Left renal pelvis (tissue), 4 donors: ENCODE measurements at regions not wholly inside any gene's neighbourhood (a gene's known extent, or its start where the extent isn't known, plus 50 kb on each side); places are given as distances from the start of the nearest gene placed in this dataset.

Source experiments
- DNase-seq, 4 donors: peaks; one replicate each; pipeline ENCODE4 v3.0.0-alpha.2; 2013; ENCODE audit warnings: low read depth in 4 of 4, low spot score in 3 of 4

DNA sequence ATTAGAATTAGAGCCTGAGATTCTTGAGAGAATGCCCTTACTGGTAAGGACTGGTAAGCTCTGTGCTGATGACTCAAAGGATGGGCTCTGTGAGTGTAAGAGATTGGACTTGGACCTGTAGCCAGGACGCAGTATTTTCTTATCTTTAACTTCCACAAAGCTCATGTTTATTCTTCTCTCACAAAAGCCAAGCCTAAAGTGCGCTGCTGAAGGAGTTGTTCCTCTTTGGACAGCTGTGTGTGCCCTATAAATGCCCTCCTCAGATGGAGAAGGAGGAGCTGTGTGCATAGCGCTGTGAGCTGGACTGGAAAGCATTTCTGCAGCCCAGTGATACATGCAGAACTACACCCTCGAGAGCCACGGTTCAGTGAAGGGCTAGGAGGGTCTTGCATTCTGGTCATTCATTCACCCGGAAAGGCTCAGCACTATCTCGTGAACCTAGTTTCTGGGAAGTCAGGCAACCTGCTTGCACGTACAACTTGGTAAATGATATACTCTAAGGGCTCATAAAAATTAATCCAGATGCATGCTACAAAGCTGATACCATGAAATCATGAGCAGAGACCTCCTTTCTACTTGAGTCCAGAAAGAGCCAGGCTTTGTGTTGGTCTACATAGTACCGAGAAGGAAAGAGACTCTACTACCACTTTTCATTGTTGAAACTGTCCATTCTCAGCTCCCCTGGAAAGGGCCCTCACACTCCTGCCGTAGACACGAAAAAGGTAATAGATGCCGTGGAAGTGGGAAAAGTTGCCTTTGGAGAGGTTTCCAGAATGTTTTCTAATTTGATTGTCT, 103.0 kb upstream of the TBL1XR1 start:
- DNase-seq, result peak; percentile 77 to 89 (median 82)

DNA sequence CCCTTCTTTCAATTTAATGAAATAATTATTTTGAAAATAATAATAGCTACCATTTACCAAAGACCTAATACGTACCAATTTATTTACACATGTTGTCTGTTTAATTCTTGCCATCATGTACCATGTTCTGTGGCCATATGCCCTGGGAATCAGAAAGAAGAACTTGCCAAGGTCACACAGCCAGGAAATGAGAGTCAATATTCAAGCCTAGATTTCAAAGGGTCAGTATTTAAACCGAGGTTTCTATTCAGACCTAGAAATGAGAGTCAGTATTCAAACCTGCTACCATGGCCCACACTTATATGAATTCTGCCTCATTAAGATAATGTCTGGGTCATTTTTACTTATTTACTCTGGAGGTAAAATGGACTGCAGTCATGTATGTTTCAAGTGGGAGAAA, 103.6 kb upstream of the TBL1XR1 start:
- DNase-seq, result no peak

DNA sequence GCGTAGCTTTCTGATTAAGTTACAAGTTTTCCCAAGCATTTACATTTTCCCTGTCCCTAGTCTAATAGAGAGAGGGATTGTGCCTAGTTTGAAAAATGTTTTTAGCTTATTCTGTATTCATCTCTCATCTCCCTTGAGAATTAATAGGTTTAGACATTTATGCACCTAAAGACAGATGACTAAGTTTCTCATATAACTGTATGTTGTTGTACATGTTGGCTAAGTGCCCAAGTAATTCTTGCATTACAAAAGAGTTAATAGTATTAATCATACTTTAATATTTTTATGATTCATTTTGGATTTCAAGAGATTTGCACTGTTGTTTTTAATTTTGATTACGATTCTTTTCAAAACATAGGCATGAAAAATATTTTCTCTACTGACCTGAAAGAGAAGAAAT, 109.0 kb upstream of the TBL1XR1 start:
- no peak for DNase-seq

DNA sequence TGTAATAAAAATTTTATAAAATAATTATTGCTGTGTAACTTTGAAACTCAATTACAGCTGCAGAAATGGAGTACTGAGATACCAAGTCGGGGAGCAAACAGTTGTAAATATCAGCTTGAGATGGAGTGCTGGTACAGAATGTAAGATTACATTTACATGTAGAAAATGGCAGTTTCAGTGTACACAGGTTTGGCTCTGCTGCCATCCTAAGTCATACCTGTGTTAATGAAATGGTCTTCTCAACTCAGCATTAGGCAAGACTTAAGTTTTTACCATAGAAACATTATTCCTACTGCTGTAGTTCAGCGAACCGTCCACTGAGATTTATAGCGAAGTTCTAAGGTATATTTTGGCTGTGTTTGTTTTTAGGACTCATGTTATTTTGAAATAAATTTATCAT, 110.1 kb upstream of the TBL1XR1 start:
- no peak for DNase-seq

- no peak for DNase-seq
Measured at GRCh38 chr3:177307826-177308225, 110.5 kb upstream of the TBL1XR1 start.

DNA sequence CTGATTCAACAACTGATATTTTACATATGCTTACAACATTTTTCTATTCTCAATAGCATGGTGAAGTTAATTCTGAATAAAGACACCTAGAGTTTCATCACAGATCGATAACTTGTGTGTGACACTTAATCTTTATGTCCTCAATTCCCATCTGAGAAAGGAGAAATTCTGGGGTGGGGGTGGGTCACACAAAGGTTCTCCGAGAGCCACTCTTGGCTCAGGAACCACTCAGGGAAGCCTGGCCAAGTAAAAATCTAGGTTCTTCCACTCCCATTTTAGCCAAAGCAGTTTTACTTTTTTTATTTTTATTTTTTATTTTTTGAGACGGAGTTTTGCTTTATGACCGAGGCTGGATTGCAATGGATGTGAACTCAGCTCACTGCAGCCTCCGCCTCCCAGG, 111.0 kb upstream of the TBL1XR1 start:
- DNase-seq, result no peak

DNA sequence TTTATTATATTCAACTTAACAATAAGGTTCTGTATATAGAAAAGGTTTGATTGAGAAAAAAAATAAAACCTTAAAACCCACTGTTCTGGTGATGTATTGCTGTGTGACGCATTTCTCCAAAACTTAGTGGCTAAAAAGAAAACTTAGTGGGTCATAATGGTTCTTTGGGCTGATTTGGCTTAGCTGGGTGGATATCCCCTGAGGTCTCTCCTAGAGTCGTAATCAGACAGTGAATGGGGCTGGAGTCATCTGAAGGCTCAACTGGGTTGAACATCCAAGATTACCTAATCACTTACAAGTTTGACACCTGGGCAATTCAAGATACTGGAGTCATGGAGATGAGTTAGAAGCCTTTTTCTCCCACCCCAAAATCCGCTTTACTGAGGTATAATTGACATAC, 111.6 kb upstream of the TBL1XR1 start:
- DNase-seq, result no peak

DNA sequence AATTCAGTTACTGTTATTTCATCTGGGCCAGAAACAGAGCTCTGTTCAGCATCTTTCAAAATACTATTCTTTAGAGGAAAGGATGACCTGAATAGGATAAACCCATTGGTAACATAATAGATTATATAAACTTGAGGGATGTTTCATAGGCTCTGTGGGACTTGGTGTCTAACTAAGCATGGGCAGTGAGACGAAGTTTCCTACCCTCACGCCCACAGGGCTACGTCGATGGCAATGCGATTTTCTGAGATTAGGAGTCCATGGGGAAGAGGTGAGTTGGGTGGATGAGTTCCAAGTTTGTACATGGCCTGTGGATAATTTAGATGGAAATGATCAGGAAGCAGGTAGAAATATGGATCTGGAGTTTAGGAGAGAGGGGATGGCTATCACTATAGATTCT, 115.2 kb upstream of the TBL1XR1 start:
- DNase-seq, result no peak

DNA sequence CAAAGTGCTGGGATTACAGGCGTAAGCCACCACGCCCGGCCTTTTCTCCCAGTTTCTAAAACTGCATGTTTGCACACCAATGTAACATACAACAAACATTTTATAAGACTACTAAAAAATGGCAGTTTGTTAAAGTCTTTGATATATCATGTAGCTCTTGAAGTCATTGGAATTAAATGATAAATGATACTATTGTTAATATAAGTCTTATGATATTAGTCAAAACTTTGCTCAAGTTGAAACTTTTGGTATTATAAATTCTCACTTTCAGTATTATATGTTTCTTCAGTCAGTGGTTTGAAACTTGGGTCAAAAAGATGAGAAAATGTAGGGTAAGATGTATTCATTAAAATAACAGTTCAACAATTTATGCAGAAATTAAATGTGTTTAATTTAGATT, 117.6 kb upstream of the TBL1XR1 start:
- no peak for DNase-seq

GRCh38 chr3:177317247-177317646, 120.0 kb upstream of the TBL1XR1 start:
- no peak for DNase-seq

GRCh38 chr3:177318559-177318958, 121.3 kb upstream of the TBL1XR1 start:
- no peak for DNase-seq

DNA sequence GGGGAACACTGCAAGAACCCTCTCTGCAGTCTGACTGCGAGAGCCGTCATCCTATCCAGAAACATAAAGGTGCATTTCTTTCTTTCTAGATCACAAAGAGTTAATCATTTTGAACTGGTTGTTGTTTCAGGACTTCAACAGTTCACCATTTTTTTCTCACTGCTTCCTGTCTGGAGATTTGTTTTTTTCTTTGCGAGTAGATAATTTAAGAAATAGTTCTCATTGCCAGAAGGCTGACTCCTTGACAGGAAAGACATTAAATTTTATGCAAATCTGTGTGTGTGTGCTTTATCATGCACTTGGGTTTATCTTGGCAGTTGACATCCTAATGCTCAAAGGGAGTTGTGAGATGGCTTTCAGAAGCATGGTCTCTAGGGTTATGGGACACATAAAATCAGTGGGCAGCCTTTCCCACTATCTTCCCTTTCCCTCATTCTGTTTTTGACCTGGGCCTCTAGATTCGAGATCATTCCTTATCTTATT, 123.5 kb upstream of the TBL1XR1 start:
- DNase-seq, result peak in 1 of 4 donors; percentile 42

DNA sequence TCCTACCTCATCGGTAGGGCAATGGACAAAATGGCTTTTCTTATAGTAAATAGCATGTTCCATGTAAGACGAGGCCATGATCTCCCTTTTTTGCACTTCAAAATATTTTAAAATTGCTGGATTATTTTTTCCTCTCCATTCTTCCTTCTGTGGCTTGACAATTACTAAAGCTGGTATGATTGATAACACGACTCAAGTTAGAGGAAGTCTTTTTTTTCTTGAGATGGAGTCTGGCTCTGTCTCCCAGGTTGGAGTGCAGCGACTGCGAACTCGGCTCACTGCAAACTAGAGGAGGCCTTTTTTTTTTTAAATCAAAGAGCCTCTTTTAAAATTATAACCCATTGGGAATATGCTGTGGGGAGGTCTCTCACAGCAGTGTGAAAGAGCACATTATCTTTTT, 124.5 kb upstream of the TBL1XR1 start:
- no peak for DNase-seq

- no peak for DNase-seq
Measured at GRCh38 chr3:177322881-177323280, 125.6 kb upstream of the TBL1XR1 start.

DNA sequence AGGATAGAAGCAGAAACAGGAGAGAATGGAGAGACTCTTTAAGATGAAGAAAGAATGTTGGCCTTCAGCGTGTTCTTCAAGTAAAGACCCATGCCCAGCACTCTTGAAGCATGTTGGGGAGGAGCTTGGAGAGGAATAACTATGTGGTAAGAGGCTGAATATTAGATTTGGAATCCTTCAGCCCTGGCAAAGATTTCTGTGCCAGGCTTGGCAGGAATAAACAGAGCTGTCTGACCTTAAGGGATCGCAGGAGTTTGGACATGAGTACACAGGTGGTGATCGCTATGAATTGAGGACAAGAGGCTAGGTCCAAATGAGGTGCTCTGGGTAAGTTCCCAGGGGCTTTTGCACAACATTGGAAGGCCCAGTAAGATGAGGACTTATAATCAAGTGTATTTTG, 132.6 kb upstream of the TBL1XR1 start:
- DNase-seq, result no peak

DNA sequence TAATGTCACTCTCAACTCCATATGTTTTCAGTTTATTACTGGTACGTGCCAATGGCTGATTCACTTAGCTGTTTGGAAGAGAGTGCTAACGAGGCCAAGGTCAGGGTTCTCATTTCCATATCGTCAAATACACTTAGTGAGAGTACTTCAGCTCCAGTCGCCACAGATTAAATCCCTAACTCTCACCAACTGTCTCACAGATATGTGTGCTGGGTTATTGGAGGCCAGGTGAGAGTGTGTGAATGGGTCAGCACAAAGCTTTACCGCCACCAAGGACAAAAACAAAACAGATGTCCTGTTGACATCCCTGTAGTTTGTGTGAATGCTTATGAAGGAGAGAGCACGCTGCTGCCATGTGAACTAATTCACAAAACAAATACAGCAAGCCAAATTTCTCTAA, 133.5 kb upstream of the TBL1XR1 start:
- no peak for DNase-seq

DNA sequence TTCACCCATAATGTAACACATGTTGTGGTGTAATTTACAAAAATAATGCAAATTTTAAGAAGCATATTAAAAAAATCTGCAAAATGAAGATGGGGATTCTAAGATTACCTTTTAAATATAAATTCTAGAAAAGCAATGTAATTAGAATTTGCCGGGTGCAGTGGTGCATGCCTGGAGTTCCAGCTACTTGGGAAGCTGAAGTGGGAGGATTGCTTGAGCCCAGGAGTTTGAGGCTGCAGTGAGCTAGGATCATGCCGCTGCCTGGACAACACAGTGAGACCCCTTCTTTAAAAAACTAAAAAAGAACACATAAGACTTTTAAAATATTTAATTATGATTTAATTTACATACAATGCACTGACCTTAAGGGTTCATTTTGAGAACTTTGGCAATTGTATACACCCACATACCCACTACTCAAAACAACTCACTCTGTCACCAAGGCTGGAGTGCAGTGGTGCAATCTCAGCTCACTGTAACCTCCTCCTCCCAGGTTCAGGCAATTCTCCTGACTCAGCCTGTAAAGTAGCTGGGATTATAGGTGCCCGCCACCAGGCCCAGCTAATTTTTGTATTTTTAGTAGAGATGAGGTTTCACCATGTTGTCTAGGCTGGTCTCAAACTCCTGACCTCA, 134.0 kb upstream of the TBL1XR1 start:
- no peak for DNase-seq

DNA sequence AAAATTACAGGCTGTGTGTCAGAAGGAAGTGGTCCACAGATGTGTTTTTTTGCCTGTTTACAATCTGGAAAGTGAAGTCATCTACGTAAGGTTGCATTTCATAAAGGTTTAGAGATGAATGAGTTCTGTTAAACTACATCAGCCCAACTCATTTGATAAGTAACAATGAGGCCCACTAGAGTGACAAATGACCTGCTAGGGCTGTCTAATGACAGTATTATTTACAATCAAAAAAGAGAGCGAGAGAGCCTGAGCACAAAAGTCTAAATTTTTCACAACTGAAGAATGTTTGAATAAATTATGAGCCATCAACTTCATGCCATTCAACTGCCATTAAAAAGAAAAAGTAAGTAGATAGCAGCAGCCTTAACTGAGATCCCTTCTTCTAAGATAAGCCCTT, 135.7 kb upstream of the TBL1XR1 start:
- DNase-seq, result no peak

- DNase-seq, result no peak
Measured at GRCh38 chr3:177333533-177334520, 136.5 kb upstream of the TBL1XR1 start.

DNA sequence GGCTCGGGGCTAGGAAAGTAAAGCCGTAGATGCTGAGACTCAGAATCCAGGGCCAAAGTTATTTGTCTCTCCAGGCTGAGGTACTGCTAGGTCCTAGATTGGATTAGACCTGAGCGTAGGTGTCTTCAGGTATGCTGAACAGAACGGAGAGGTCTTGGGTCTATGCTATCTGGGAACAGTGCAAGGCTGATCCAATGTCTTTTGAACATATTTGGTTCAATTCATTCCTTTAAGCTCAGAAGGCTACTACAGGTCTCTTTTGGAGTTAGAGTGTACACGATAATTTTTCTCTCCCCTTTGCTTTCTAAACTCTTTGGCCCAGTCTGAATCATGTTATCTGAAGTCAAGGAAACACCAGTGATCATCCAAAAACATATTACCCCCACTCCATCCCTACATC, 137.5 kb upstream of the TBL1XR1 start:
- DNase-seq, result no peak

DNA sequence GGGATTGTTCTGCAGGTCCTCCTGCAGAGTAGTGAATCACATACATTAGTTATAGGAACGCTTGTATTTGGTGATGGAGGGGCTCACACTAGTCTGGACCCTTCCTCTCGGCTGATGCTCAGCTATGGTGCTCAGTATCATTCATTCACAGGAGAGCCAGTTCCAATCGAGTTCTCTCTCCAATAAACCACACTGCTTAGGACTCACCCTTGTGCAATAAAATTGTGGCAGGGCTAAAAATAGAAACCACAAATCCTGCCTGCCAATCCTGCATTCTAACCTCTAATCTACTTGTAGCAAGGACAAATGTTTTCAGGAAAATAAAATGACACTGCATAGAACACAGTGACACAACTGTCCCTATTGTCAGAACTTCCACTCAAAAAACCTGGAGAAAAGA, 138.4 kb upstream of the TBL1XR1 start:
- DNase-seq, result no peak
